WTC11 (cell line): ENCODE measurements at regions not wholly inside any gene's neighbourhood (a gene's known extent, or its start where the extent isn't known, plus 50 kb on each side); places are given as distances from the start of the nearest gene placed in this dataset.

Experiments used
- ATAC-seq: fragments of 200-7000 bp; cut with Tn5 transposase; 2 replicates; pipeline ENCODE4 v1.10.0; 2021; ENCODE audit warnings: mild to moderate bottlenecking, moderate library complexity
- CTCF ChIA-PET: fragments of 300-600 bp; sonication (Branson Sonifier 250); formaldehyde crosslinking; loops from one replicate; lab custom pipeline; 2021; ENCODE audit warnings: antibody characterized with exemption; lab: Charles Lee
- POLR2A ChIA-PET: fragments of 350-600 bp; sonication (Branson Sonifier 250); formaldehyde crosslinking; loops from one replicate; lab custom pipeline; 2021; ENCODE audit warnings: antibody characterized with exemption; lab: Charles Lee
- DNase-seq: peaks from one replicate; pipeline ENCODE4 v3.0.0; 2021; ENCODE audit warnings: low spot score
- H3K27ac Mint-ChIP-seq: 2 replicates; pipeline ENCODE4 v1.8.0; 2021; ENCODE audit warnings: mixed read lengths
- H3K27me3 Mint-ChIP-seq: 2 replicates; pipeline ENCODE4 v1.8.0; 2021; ENCODE audit warnings: low read depth, mild to moderate bottlenecking, moderate library complexity, mixed read lengths
- H3K36me3 Mint-ChIP-seq: 2 replicates; pipeline ENCODE4 v1.8.0; 2021; ENCODE audit warnings: mixed read lengths
- H3K4me1 Mint-ChIP-seq: 2 replicates; pipeline ENCODE4 v1.8.0; 2022; ENCODE audit warnings: mixed read lengths
- H3K4me3 Mint-ChIP-seq: 2 replicates; pipeline ENCODE4 v1.8.0; 2021; ENCODE audit warnings: mild to moderate bottlenecking, moderate library complexity, mixed read lengths
- H3K9me3 Mint-ChIP-seq: 2 replicates; pipeline ENCODE4 v1.8.0; 2021; ENCODE audit warnings: mixed read lengths
- AR ChIP-seq: fragments of 250-450 bp; sonication (Bioruptor Pico); IDR thresholded peaks from 2 replicates; pipeline ENCODE4 v1.9.0; 2021; ENCODE audit warnings: mild to moderate bottlenecking
- ATF6 ChIP-seq: sonication (generic); formaldehyde crosslinking; IDR thresholded peaks from 2 replicates; pipeline ENCODE4 v1.8.1; 2023; ENCODE audit warnings: mild to moderate bottlenecking, missing genetic modification reagents
- CBFB ChIP-seq: sonication (generic); formaldehyde crosslinking; IDR thresholded peaks from 2 replicates; pipeline ENCODE4 v1.8.1; 2022; ENCODE audit warnings: mild to moderate bottlenecking, low read depth, missing genetic modification reagents
- CDX4 ChIP-seq: fragments of 250-450 bp; sonication (Bioruptor Pico); IDR thresholded peaks from 2 replicates; pipeline ENCODE4 v1.9.0; 2021; ENCODE audit warnings: moderate library complexity, mild to moderate bottlenecking, inconsistent platforms, borderline replicate concordance
- E2F1 ChIP-seq: sonication (generic); formaldehyde crosslinking; IDR thresholded peaks from 2 replicates; pipeline ENCODE4 v1.8.0; 2022; ENCODE audit warnings: mild to moderate bottlenecking, missing genetic modification reagents
- ERG ChIP-seq: fragments of 250-450 bp; sonication (Bioruptor Pico); IDR thresholded peaks from 2 replicates; pipeline ENCODE4 v1.8.0; 2021; ENCODE audit warnings: mild to moderate bottlenecking
- ESRRA ChIP-seq: sonication (generic); formaldehyde crosslinking; IDR thresholded peaks from 2 replicates; pipeline ENCODE4 v1.8.1; 2022; ENCODE audit warnings: mild to moderate bottlenecking, missing genetic modification reagents, borderline replicate concordance
- GRHL2 ChIP-seq: fragments of 250-450 bp; sonication (Bioruptor Pico); IDR thresholded peaks from 2 replicates; pipeline ENCODE4 v1.8.0; 2022; ENCODE audit warnings: mild to moderate bottlenecking, moderate library complexity; ENCODE audit not compliant: insufficient replicate concordance, severe bottlenecking
- GTF2I ChIP-seq: fragments of 250-450 bp; sonication (Bioruptor Pico); conservative IDR thresholded peaks from 2 replicates; pipeline ENCODE4 v1.4.0; 2021; ENCODE audit warnings: mild to moderate bottlenecking
- JAZF1 ChIP-seq: fragments of 250-450 bp; sonication (Bioruptor Pico); IDR thresholded peaks from 2 replicates; pipeline ENCODE4 v1.9.0; 2021; ENCODE audit warnings: moderate library complexity, mild to moderate bottlenecking, inconsistent platforms
- PREB ChIP-seq: sonication (generic); formaldehyde crosslinking; IDR thresholded peaks from 2 replicates; pipeline ENCODE4 v1.8.1; 2022; ENCODE audit warnings: mild to moderate bottlenecking, missing genetic modification reagents, moderate library complexity, borderline replicate concordance
- SMAD4 ChIP-seq: sonication (generic); formaldehyde crosslinking; IDR thresholded peaks from 2 replicates; pipeline ENCODE4 v1.8.0; 2022; ENCODE audit warnings: mild to moderate bottlenecking, missing genetic modification reagents
- TP53 ChIP-seq: sonication (generic); formaldehyde crosslinking; IDR thresholded peaks from 2 replicates; pipeline ENCODE4 v1.8.1; 2023; ENCODE audit warnings: mild to moderate bottlenecking, missing genetic modification reagents
- USF2 ChIP-seq: sonication (generic); formaldehyde crosslinking; IDR thresholded peaks from 2 replicates; pipeline ENCODE4 v1.8.1; 2023; ENCODE audit warnings: mild to moderate bottlenecking, missing genetic modification reagents, moderate library complexity
- ZNF138 ChIP-seq: sonication (generic); formaldehyde crosslinking; conservative IDR thresholded peaks from 2 replicates; pipeline ENCODE4 v1.8.1; 2022; ENCODE audit warnings: mild to moderate bottlenecking, moderate library complexity, missing genetic modification reagents
- ZNF396 ChIP-seq: fragments of 250-450 bp; sonication (Bioruptor Pico); IDR thresholded peaks from 2 replicates; pipeline ENCODE4 v1.8.0; 2021; ENCODE audit warnings: mild to moderate bottlenecking, moderate library complexity, borderline replicate concordance
- ZNF425 ChIP-seq: fragments of 250-450 bp; sonication (Bioruptor Pico); conservative IDR thresholded peaks from 2 replicates; pipeline ENCODE4 v1.9.0; 2021; ENCODE audit warnings: mild to moderate bottlenecking
- ZSCAN18 ChIP-seq: fragments of 250-450 bp; sonication (Bioruptor Pico); IDR thresholded peaks from 2 replicates; pipeline ENCODE4 v2.1.2; 2022; ENCODE audit warnings: mild to moderate bottlenecking, moderate library complexity

GRCh38 chr1:34627465-34628240 is 127.2 kb upstream of the GJB5 start (continued):
- TF ChIP-seq ZNF425 (CRISPR knock-in tag) (no peak), ZNF138 (CRISPR knock-in tag) (no peak)

- H3K27ac Mint-ChIP-seq, result peak overlapping the region; percentile 19; the same call in 1 of the 2 replicates
- POLR2A ChIA-PET, result no interaction called here
- H3K4me1 Mint-ChIP-seq, result no peaks in the 10 kb centered on the region
- ATAC-seq (peak; percentile 85), DNase-seq (no peak)
- peaks cover 4% of the 10 kb centered on the region; the same call in 1 of the 2 replicates for H3K27me3 Mint-ChIP-seq
- TF ChIP-seq ATF6 (CRISPR knock-in tag), result no peak
- no peak for TF ChIP-seq GRHL2 (CRISPR knock-in tag)
- TF ChIP-seq PREB (CRISPR knock-in tag), result no peak
- no peak for TF ChIP-seq ERG (CRISPR knock-in tag)
- no peak for TF ChIP-seq ZNF396
- no peak for TF ChIP-seq TP53 (CRISPR knock-in tag)
- TF ChIP-seq ZSCAN18 (CRISPR knock-in tag), result no peak
- no peak for TF ChIP-seq ESRRA (CRISPR knock-in tag)
- no peak for TF ChIP-seq E2F1 (CRISPR knock-in tag)
- no peak for TF ChIP-seq GTF2I
- TF ChIP-seq CDX4 (CRISPR knock-in tag), result no peak
- TF ChIP-seq SMAD4 (CRISPR knock-in tag), result no peak
- TF ChIP-seq CBFB (CRISPR knock-in tag), result no peak
- TF ChIP-seq AR (CRISPR knock-in tag), result no peak
- TF ChIP-seq USF2 (CRISPR knock-in tag), result no peak
- no peak for TF ChIP-seq JAZF1 (CRISPR knock-in tag)
- no peaks in the 10 kb centered on the region for H3K36me3 Mint-ChIP-seq
- CTCF ChIA-PET, result interaction anchor here (1.3 kb wide), 1 partner anchor 11 kb away, joined by 4 read pairs; no protein-coding TSS in a partner anchor
- H3K9me3 Mint-ChIP-seq, result no peaks in the 10 kb centered on the region; the same call in 1 of the 2 replicates
- H3K4me3 Mint-ChIP-seq, result no peak overlapping the region
These were observed 123.7 kb upstream of the GJB5 start for GRCh38 chr1:34631126-34631525.
